ENCODE measurements at regions not wholly inside any gene's neighbourhood (a gene's known extent, or its start where the extent isn't known, plus 50 kb on each side); places are given as distances from the start of the nearest gene placed in this dataset.

- TF ChIP-seq ZBTB33 (IDR thresholded peaks at IDR 0.05), result no peak
Measured at GRCh38 chr7:155212301-155213015, 85.2 kb upstream of the INSIG1 start (continued).

DNA sequence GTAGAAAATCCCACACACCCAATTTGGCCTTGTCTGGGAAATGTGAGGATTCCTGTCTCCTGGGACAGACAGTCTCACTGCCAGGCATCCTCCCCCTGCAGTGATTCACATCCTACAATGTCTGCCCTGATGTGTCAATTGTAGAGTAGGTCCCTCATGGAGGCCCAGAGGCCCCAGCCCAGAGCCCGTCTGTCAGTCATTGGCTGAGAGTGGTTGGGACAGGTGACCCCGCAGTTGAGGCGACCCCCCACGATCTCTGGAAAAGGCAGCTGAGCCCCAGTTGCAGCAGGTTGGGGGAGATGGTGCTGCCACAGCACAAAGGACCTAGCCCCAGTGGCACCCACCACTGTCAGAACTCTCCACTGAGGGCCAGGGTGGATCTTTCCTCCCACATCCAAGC is 84.3 kb upstream of the INSIG1 start:
- Histone ChIP-seq H3K4me1 (ENCODE audit: control insufficient read depth in 4 of 4, insufficient read depth in 4 of 4, low read length in 3 of 4) (peaks cover 0 to 5% (median 2%) of the 10 kb centered on the region in 4 donors), H3K27ac (ENCODE audit: low read depth in 1 of 2, low read length in 2 of 2) (no peak overlapping the region), H3K27me3 (ENCODE audit: control insufficient read depth in 4 of 4, insufficient read depth in 4 of 4, low read length in 3 of 4) (no peaks in the 10 kb centered on the region), H3K9ac (ENCODE audit: low read depth in 1 of 2, low read length in 2 of 2) (no peak overlapping the region), H3K4me3 (ENCODE audit: low read depth in 1 of 3, low read length in 3 of 3) (no peak overlapping the region), H3K36me3 (ENCODE audit: control insufficient read depth in 4 of 4, insufficient read depth in 3 of 4, low read depth in 1 of 4, low read length in 3 of 4) (no peaks in the 10 kb centered on the region), H3K9me3 (ENCODE audit: control insufficient read depth in 4 of 4, low read length in 3 of 4) (no peaks in the 10 kb centered on the region)
- no peak for DNase-seq (ENCODE audit: low spot score)
- 95% methylated on average over 4 of the region's 4 CpGs for WGBS
- TF ChIP-seq CTCF (IDR thresholded peaks at IDR 0.05; ENCODE audit: low read depth, low read length, missing input control), result no peak
- no peak for TF ChIP-seq FOXA2 (IDR thresholded peaks at IDR 0.05)
- TF ChIP-seq FOXA1 (IDR thresholded peaks at IDR 0.05), result no peak
- no peak for TF ChIP-seq GABPA (IDR thresholded peaks at IDR 0.05 in 1 of 2, conservative IDR thresholded peaks at IDR 0.05 in 1 of 2)
- no peak for TF ChIP-seq YY1 (IDR thresholded peaks at IDR 0.05)
- TF ChIP-seq TAF1 (conservative IDR thresholded peaks at IDR 0.05), result no peak
- TF ChIP-seq RXRA (IDR thresholded peaks at IDR 0.05), result no peak

GRCh38 chr7:155213955-155214740 is 83.5 kb upstream of the INSIG1 start:
- no peak for DNase-seq (ENCODE audit: low spot score)
- 37% methylated on average over 26 of the region's 26 CpGs for WGBS
- peak overlapping the region in 1 of 2 donors; percentile 88 for H3K9ac ChIP-seq (ENCODE audit: low read depth in 1 of 2, low read length in 2 of 2)
- H3K27me3 ChIP-seq (ENCODE audit: control insufficient read depth in 4 of 4, insufficient read depth in 4 of 4, low read length in 3 of 4), result no peaks in the 10 kb centered on the region
- no peaks in the 10 kb centered on the region for H3K36me3 ChIP-seq (ENCODE audit: control insufficient read depth in 4 of 4, insufficient read depth in 3 of 4, low read depth in 1 of 4, low read length in 3 of 4)
- no peaks in the 10 kb centered on the region for H3K9me3 ChIP-seq (ENCODE audit: control insufficient read depth in 4 of 4, low read length in 3 of 4)
- peak overlapping the region; percentile 11 to 50 (median 43) for H3K4me3 ChIP-seq (ENCODE audit: low read depth in 1 of 3, low read length in 3 of 3)
- peak overlapping the region; percentile 79 to 85 for H3K27ac ChIP-seq (ENCODE audit: low read depth in 1 of 2, low read length in 2 of 2)
- H3K4me1 ChIP-seq (ENCODE audit: control insufficient read depth in 4 of 4, insufficient read depth in 4 of 4, low read length in 3 of 4), result peaks cover 0 to 5% (median 2%) of the 10 kb centered on the region in 4 donors
- TF ChIP-seq HNF4G (IDR thresholded peaks at IDR 0.05) (no peak), ATF3 (IDR thresholded peaks at IDR 0.05) (no peak), RXRA (IDR thresholded peaks at IDR 0.05) (peak; percentile 93 to 95), TAF1 (conservative IDR thresholded peaks at IDR 0.05) (no peak), JUND (IDR thresholded peaks at IDR 0.05) (peak in 1 of 2 donors; percentile 17), NR2F2 (IDR thresholded peaks at IDR 0.05) (no peak), ZBTB33 (IDR thresholded peaks at IDR 0.05) (no peak), CTCF (IDR thresholded peaks at IDR 0.05; ENCODE audit: low read depth, low read length, missing input control) (no peak), REST (IDR thresholded peaks at IDR 0.05) (peak; percentile 61), RAD21 (IDR thresholded peaks at IDR 0.05) (peak; percentile 35 to 41), FOXA2 (IDR thresholded peaks at IDR 0.05) (no peak), YY1 (IDR thresholded peaks at IDR 0.05) (peak; percentile 79), HNF4A (conservative IDR thresholded peaks at IDR 0.05) (peak; percentile 4 to 54)
